H1 (cell line): ENCODE measurements at regions not wholly inside any gene's neighbourhood (a gene's known extent, or its start where the extent isn't known, plus 50 kb on each side); places are given as distances from the start of the nearest gene placed in this dataset.

Experiments used
- CTCF ChIA-PET: fragments of 300-600 bp; sonication (Branson Sonifier 250); formaldehyde crosslinking; loops from one replicate; lab custom pipeline; 2021; ENCODE audit not compliant: partially characterized antibody; lab: Charles Lee
- POLR2A ChIA-PET: fragments of 300-600 bp; sonication (Branson Sonifier 250); formaldehyde crosslinking; loops from one replicate; lab custom pipeline; 2021; ENCODE audit warnings: inconsistent platforms; ENCODE audit not compliant: partially characterized antibody; lab: Charles Lee
- DNase-seq, 2 experiments: peaks; one replicate each; pipeline versions ENCODE4 v3.0.0 to v3.0.0-alpha.2; 2010 to 2022; ENCODE audit warnings: low spot score in 2 of 2, low read depth in 1 of 2, mixed read lengths in 1 of 2
- FAIRE-seq: peaks from 2 replicates; lab custom pipeline; 2011; peaks lifted over from hg19 to GRCh38; lab: Jason Lieb, UNC
- H2AFZ ChIP-seq: 2 replicates; pipeline ENCODE4 v1.8.1; 2012; ENCODE audit warnings: low read length, inconsistent platforms
- H2AK5ac ChIP-seq: 2 replicates; pipeline ENCODE4 v1.6.1; 2013; ENCODE audit warnings: low read depth, low read length
- H2BK120ac ChIP-seq: replicated peaks from 2 replicates; pipeline ENCODE3; 2013; ENCODE audit warnings: low read depth, low read length, inconsistent platforms
- H2BK12ac ChIP-seq: 2 replicates; pipeline ENCODE4 v1.6.1; 2013; ENCODE audit warnings: low read depth, low read length
- H2BK15ac ChIP-seq: 2 replicates; pipeline ENCODE4 v1.6.1; 2013; ENCODE audit warnings: low read length
- H2BK20ac ChIP-seq: 2 replicates; pipeline ENCODE4 v1.6.1; 2013; ENCODE audit warnings: low read length
- H2BK5ac ChIP-seq: 2 replicates; pipeline ENCODE4 v1.6.1; 2013; ENCODE audit warnings: low read depth, low read length
- H3K14ac ChIP-seq: 2 replicates; pipeline ENCODE4 v1.6.1; 2013; ENCODE audit warnings: inconsistent platforms; ENCODE audit not compliant: insufficient read length
- H3K18ac ChIP-seq: 2 replicates; pipeline ENCODE4 v1.6.1; 2013; ENCODE audit warnings: low read length; ENCODE audit errors: extremely low read depth
- H3K23ac ChIP-seq: 2 replicates; pipeline ENCODE4 v1.6.1; 2013; ENCODE audit warnings: inconsistent platforms; ENCODE audit not compliant: insufficient read length
- H3K23me2 ChIP-seq: 2 replicates; pipeline ENCODE4 v1.6.1; 2013; ENCODE audit warnings: low read depth, low read length
- H3K27ac ChIP-seq: 2 replicates; pipeline ENCODE4 v1.6.1; 2011; ENCODE audit warnings: low read depth, low read length, inconsistent platforms
- H3K27me3 ChIP-seq, 4 experiments: replicated peaks in 1 of 4; 1 replicate in 1 of 4; 2 replicates in 3 of 4; pipeline versions ENCODE4 v1.6.1 to v1.8.1; 2011 to 2013; ENCODE audit warnings: low read length in 3 of 4, mild to moderate bottlenecking in 3 of 4, inconsistent platforms in 2 of 4, mixed read lengths in 2 of 4, moderate library complexity in 1 of 4; ENCODE audit not compliant: control insufficient read depth in 3 of 4, insufficient read depth in 3 of 4; ENCODE audit errors: extremely low read depth in 1 of 4
- H3K36me3 ChIP-seq, 4 experiments: 2 replicates each; pipeline versions ENCODE4 v1.6.1 to v1.8.1; 2011 to 2013; ENCODE audit warnings: mild to moderate bottlenecking in 4 of 4, low read length in 3 of 4, moderate library complexity in 2 of 4, control low read depth in 1 of 4, inconsistent platforms in 1 of 4; ENCODE audit not compliant: insufficient read depth in 4 of 4, control insufficient read depth in 2 of 4
- H3K4ac ChIP-seq: replicated peaks from 2 replicates; pipeline ENCODE3; 2013; ENCODE audit warnings: low read length, low read depth, mixed read lengths, inconsistent platforms; ENCODE audit not compliant: insufficient read length
- H3K4me1 ChIP-seq, 4 experiments: replicated peaks in 1 of 4; 1 replicate in 1 of 4; 2 replicates in 3 of 4; pipeline versions ENCODE4 v1.6.1 to v1.8.1; 2011 to 2013; ENCODE audit warnings: low read length in 3 of 4, inconsistent platforms in 2 of 4, mixed read lengths in 1 of 4; ENCODE audit not compliant: insufficient read depth in 4 of 4, control insufficient read depth in 3 of 4
- H3K4me2 ChIP-seq, 2 experiments: 2 replicates each; pipeline versions ENCODE4 v1.6.1 to v1.8.1; 2011 to 2013; ENCODE audit warnings: low read depth in 2 of 2, low read length in 2 of 2, control low read depth in 1 of 2, inconsistent platforms in 1 of 2, mild to moderate bottlenecking in 1 of 2; ENCODE audit not compliant: insufficient read depth in 1 of 2
- H3K4me3 ChIP-seq, 4 experiments: fragments of 200-600, 300-600 bp in 1 of 4; sonication (generic), shearing (Covaris generic), sonication (Bioruptor Twin) in 1 of 4; 2 replicates each; pipeline versions ENCODE4 v1.5.1 to v1.8.1; 2011 to 2016; ENCODE audit warnings: low read length in 4 of 4, low read depth in 3 of 4, control low read depth in 2 of 4, inconsistent platforms in 2 of 4, mild to moderate bottlenecking in 2 of 4, mixed read lengths in 1 of 4, moderate library complexity in 1 of 4; ENCODE audit not compliant: insufficient read depth in 2 of 4; ENCODE audit errors: extremely low read depth in 1 of 4
- H3K56ac ChIP-seq: replicated peaks from 2 replicates; pipeline ENCODE3; 2013; ENCODE audit warnings: low read depth, mild to moderate bottlenecking, mixed read lengths, low read length, inconsistent platforms; ENCODE audit not compliant: insufficient read length
- H3K79me1 ChIP-seq: 2 replicates; pipeline ENCODE4 v1.6.1; 2013; ENCODE audit warnings: low read depth, low read length, control low read depth
- H3K79me2 ChIP-seq, 2 experiments: 2 replicates each; pipeline versions ENCODE4 v1.6.1 to v1.8.1; 2012 to 2013; ENCODE audit warnings: low read length in 2 of 2, mild to moderate bottlenecking in 2 of 2, inconsistent platforms in 1 of 2; ENCODE audit not compliant: insufficient read depth in 2 of 2, control insufficient read depth in 1 of 2
- H3K9ac ChIP-seq, 4 experiments: replicated peaks in 1 of 4; 1 replicate in 1 of 4; 2 replicates in 3 of 4; pipeline versions ENCODE4 v1.6.1 to v1.8.1; 2011 to 2013; ENCODE audit warnings: low read depth in 3 of 4, low read length in 3 of 4, control low read depth in 2 of 4, mild to moderate bottlenecking in 2 of 4, moderate library complexity in 2 of 4, inconsistent platforms in 1 of 4; ENCODE audit errors: extremely low read depth in 1 of 4
- H3K9me3 ChIP-seq, 2 experiments: 2 replicates each; pipeline versions ENCODE4 v1.6.1 to v1.8.1; 2012 to 2013; ENCODE audit warnings: mild to moderate bottlenecking in 2 of 2, moderate library complexity in 2 of 2, control low read depth in 1 of 2, inconsistent platforms in 1 of 2, low read depth in 1 of 2, low read length in 1 of 2, mixed read lengths in 1 of 2; ENCODE audit not compliant: insufficient read depth in 2 of 2
- H4K20me1 ChIP-seq, 2 experiments: replicated peaks in 1 of 2; 2 replicates each; pipeline versions ENCODE3 to v1.8.1; 2011 to 2013; ENCODE audit warnings: inconsistent platforms in 2 of 2, low read length in 2 of 2, mild to moderate bottlenecking in 1 of 2; ENCODE audit not compliant: insufficient read depth in 2 of 2, control insufficient read depth in 1 of 2
- H4K5ac ChIP-seq: 2 replicates; pipeline ENCODE4 v1.6.1; 2013; ENCODE audit warnings: low read length, low read depth, mixed read lengths, inconsistent platforms; ENCODE audit not compliant: insufficient read length
- H4K8ac ChIP-seq: 2 replicates; pipeline ENCODE4 v1.8.0; 2013; ENCODE audit warnings: mild to moderate bottlenecking, moderate library complexity, low read length, inconsistent platforms; ENCODE audit not compliant: insufficient read depth; ENCODE audit errors: extremely low read depth
- H4K91ac ChIP-seq: replicated peaks from 2 replicates; pipeline ENCODE3; 2013; ENCODE audit warnings: low read length, mixed read lengths, inconsistent platforms; ENCODE audit not compliant: insufficient read length
- WGBS, 2 experiments: shearing (Covaris generic) in 1 of 2; methylation state at CpG; one replicate each; pipeline versions ENCODE4 v1.1.6 to v1.1.7; 2013 to 2015; ENCODE audit warnings: low lambda C conversion rate in 2 of 2, mixed read lengths in 2 of 2, inconsistent platforms in 1 of 2, low coverage in 1 of 2, missing lambda C conversion rate in 1 of 2; ENCODE audit not compliant: insufficient replicate concordance in 2 of 2, insufficient coverage in 1 of 2, insufficient read length in 1 of 2; ENCODE audit errors: extremely low coverage in 1 of 2, missing lambda C conversion rate in 1 of 2; 5-methylcytosine and 5-hydroxymethylcytosine counted together
- TF ChIP-seq, protein P1 (sequence below): IDR thresholded peaks from 2 replicates; pipeline ENCODE4 v1.6.1; 2011; ENCODE audit warnings: low read depth, mild to moderate bottlenecking, low read length; ENCODE audit not compliant: insufficient read depth

DNA sequence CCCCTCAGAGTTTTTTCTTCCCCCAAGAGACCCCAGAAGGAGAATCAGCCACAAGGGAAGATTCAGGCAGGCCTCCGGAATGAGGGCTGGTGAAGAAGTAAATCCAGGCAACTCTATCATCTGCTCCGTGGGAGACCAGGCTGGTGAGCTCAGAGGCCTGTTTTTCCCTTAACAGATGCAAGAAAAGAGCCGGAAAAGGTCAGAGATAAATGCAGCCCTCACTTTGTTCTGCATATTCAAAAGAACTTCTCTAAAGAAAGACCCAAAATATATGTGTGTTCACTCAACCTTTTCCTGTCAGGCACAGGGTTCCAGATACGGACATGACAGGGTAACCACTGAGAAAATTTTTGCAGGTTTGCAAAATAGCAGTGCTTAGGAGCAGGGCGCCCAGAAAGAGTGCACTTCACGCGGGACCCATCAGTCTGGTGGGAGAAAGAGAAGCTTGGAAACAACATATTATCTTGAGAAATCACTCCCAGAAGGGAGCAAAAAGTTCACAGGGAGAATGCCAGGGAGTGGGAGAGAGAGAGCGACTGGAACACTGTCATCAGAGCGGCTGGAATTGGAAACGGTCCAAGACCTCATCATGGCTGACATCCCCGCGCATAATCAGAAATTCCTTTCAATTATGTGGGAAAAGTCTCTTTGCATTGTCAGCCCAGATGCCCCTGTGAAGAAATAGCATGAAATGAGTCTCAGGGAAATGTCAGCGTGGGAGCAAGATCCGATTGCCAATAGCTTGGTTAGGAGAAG, 244.8 kb upstream of the SLC14A2 start:
- WGBS, 2 experiments, result 81% methylated on average over 14 of the region's 14 CpGs; no CpG with 5 or more reads in 1 of the 2 experiments
- Histone ChIP-seq H2BK120ac (no peak overlapping the region), H3K18ac (no peak overlapping the region), H2BK5ac (no peak overlapping the region), H3K4me1 (no peaks in the 10 kb centered on the region), H3K14ac (no peak overlapping the region), H3K23me2 (no peaks in the 10 kb centered on the region), H3K79me2 (no peaks in the 10 kb centered on the region), H3K4me2 (no peak overlapping the region), H3K36me3 (no peaks in the 10 kb centered on the region), H2BK20ac (no peak overlapping the region), H3K27me3 (no peaks in the 10 kb centered on the region), H2AFZ (peak overlapping the region; percentile 40; the same call in 1 of the 2 replicates), H4K8ac (no peak overlapping the region), H4K91ac (no peak overlapping the region), H3K79me1 (no peaks in the 10 kb centered on the region), H3K9ac (no peak overlapping the region), H3K9me3 (no peaks in the 10 kb centered on the region), H3K4me3 (no peak overlapping the region), H4K20me1 (no peaks in the 10 kb centered on the region), H2BK12ac (no peak overlapping the region), H4K5ac (no peak overlapping the region), H3K56ac (no peak overlapping the region), H3K4ac (no peak overlapping the region), H3K27ac (no peak overlapping the region), H2AK5ac (no peak overlapping the region), H2BK15ac (no peak overlapping the region), H3K23ac (no peak overlapping the region)
- no peak for DNase-seq
- FAIRE-seq, result no peak
- ChIA-PET CTCF (interaction anchor here (0.7 to 3.3 kb wide), 7 partner anchors 14 to 459 kb away, joined by 3 to 32 read pairs (median 4); no protein-coding TSS in a partner anchor), POLR2A (no interaction called here)
- TF ChIP-seq, protein P1, sequence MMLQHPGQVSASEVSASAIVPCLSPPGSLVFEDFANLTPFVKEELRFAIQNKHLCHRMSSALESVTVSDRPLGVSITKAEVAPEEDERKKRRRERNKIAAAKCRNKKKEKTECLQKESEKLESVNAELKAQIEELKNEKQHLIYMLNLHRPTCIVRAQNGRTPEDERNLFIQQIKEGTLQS, result no peak
